Type B pancreatic cell (in vitro differentiated cells): ENCODE measurements at regions not wholly inside any gene's neighbourhood (a gene's known extent, or its start where the extent isn't known, plus 50 kb on each side); places are given as distances from the start of the nearest gene placed in this dataset.

Experiments
- DNase-seq: peaks from one replicate; pipeline ENCODE4 v3.0.0; 2021; ENCODE audit warnings: mixed read lengths; ENCODE audit not compliant: unreplicated experiment; ENCODE audit errors: extremely low spot score
- H3K27ac Mint-ChIP-seq: 2 replicates; pipeline ENCODE4 v1.8.0; 2021; ENCODE audit warnings: mild to moderate bottlenecking, mixed read lengths
- H3K27me3 Mint-ChIP-seq: 2 replicates; pipeline ENCODE4 v1.8.0; 2021; ENCODE audit warnings: mixed read lengths
- H3K36me3 Mint-ChIP-seq: 2 replicates; pipeline ENCODE4 v1.8.0; 2021; ENCODE audit warnings: mixed read lengths
- H3K4me1 Mint-ChIP-seq: one replicate; pipeline ENCODE4 v1.8.0; 2021; ENCODE audit warnings: mixed read lengths; ENCODE audit not compliant: unreplicated experiment
- H3K4me3 Mint-ChIP-seq: 2 replicates; pipeline ENCODE4 v1.8.0; 2021; ENCODE audit warnings: mild to moderate bottlenecking, mixed read lengths
- H3K9me3 Mint-ChIP-seq: 2 replicates; pipeline ENCODE4 v1.8.0; 2021; ENCODE audit warnings: mixed read lengths
- TF ChIP-seq, protein P1 (sequence below): fragments of 200-600 bp; sonication (generic); conservative IDR thresholded peaks from 2 replicates; pipeline ENCODE4 v1.5.0; 2021; ENCODE audit warnings: antibody characterized with exemption, mild to moderate bottlenecking

DNA sequence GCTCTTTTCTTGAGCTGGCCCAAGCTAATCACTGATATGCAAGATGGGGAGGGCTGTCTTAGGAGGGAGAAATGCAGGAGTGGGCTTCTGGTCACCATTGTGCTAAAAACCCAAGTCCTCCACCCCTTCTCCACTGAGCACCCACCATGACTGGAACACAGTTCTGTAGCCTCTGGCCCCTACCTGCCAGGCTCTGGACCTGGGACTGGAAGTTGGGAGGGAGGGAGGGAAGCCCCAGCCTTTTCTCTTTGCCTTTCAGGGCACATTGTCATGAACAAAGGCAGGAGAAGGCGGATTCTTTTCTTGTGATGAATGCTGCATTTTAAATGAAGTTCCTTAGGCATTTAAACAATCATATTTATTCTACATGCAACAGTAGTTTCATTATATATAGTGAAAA, 559.1 kb upstream of the TRPC7 start:
- TF ChIP-seq, protein P1, sequence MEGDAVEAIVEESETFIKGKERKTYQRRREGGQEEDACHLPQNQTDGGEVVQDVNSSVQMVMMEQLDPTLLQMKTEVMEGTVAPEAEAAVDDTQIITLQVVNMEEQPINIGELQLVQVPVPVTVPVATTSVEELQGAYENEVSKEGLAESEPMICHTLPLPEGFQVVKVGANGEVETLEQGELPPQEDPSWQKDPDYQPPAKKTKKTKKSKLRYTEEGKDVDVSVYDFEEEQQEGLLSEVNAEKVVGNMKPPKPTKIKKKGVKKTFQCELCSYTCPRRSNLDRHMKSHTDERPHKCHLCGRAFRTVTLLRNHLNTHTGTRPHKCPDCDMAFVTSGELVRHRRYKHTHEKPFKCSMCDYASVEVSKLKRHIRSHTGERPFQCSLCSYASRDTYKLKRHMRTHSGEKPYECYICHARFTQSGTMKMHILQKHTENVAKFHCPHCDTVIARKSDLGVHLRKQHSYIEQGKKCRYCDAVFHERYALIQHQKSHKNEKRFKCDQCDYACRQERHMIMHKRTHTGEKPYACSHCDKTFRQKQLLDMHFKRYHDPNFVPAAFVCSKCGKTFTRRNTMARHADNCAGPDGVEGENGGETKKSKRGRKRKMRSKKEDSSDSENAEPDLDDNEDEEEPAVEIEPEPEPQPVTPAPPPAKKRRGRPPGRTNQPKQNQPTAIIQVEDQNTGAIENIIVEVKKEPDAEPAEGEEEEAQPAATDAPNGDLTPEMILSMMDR = no peak
- no peaks in the 10 kb centered on the region for H3K36me3 Mint-ChIP-seq
- no peak overlapping the region for H3K4me3 Mint-ChIP-seq
- no peaks in the 10 kb centered on the region for H3K4me1 Mint-ChIP-seq
- no peak for DNase-seq
- no peak overlapping the region for H3K27ac Mint-ChIP-seq
- H3K9me3 Mint-ChIP-seq = no peaks in the 10 kb centered on the region
- H3K27me3 Mint-ChIP-seq = peaks cover 18% of the 10 kb centered on the region

DNA sequence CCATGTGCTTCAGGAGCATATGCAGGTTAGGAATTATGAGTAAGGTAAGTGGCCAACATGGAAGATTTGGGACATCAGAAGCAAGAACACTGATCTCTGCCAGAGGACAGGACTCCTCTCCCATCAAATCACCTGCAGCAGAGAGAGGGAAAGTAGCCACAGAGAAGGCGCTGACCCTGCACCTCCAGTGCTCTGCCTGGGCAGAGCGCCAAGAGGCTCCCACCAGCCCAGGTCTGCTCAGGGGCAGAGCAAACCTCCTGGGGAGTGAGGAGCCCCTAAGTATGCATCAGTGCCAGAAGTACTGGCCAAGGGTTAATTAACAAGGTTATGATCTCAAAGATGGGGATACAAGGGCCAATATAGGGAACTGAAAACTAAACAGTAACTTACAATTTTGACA, 545.3 kb upstream of the TRPC7 start:
- TF ChIP-seq, protein P1 = no peak
- Mint-ChIP-seq H3K4me3 (no peak overlapping the region), H3K9me3 (no peaks in the 10 kb centered on the region), H3K36me3 (no peaks in the 10 kb centered on the region), H3K4me1 (peaks cover 4% of the 10 kb centered on the region), H3K27ac (no peak overlapping the region), H3K27me3 (no peaks in the 10 kb centered on the region)
- DNase-seq = no peak

DNA sequence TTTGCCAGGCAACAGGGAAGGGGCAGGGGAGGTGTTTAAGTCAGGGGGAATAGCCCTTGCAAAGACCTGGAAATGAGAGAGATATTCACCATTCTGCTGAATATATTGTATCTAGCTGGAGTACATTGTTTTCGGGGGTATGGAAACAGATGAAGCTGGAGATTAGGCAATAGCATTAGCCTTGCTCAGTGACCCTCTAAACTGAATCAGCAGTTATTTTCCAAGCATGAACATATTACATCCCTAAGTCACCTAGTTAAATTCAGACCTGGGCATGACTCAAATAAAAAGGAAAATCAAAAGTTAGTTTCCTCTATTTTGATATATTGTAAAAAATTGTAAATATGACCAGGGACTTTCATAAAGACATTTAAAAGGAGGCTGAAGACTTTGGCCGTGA, 544.6 kb upstream of the TRPC7 start:
- no peak overlapping the region for H3K27ac Mint-ChIP-seq
- H3K4me3 Mint-ChIP-seq = no peak overlapping the region
- TF ChIP-seq, protein P1 = no peak
- no peaks in the 10 kb centered on the region for H3K9me3 Mint-ChIP-seq
- no peak for DNase-seq
- H3K36me3 Mint-ChIP-seq = no peaks in the 10 kb centered on the region
- H3K4me1 Mint-ChIP-seq = peaks cover 4% of the 10 kb centered on the region
- H3K27me3 Mint-ChIP-seq = no peaks in the 10 kb centered on the region

DNA sequence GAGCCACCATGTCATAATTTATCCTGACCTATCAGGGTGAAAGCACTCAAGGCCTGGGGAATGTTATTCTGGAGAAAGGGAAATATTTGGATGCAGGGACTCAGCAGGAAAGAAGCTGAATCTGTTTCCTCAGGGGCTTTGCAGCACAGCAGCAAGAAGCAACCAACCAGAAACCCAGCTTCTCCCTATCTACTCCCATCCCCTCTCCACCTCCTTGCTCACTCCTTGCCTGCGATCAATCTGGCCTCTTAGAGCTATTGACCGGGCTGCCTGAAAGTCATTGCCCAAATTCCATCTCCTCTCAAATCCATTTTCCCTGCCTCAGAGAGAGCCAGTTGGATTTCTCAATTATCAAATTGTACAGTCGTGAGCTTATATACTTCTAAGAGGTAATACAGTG, 542.0 kb upstream of the TRPC7 start:
- Mint-ChIP-seq H3K36me3 (no peaks in the 10 kb centered on the region), H3K9me3 (no peaks in the 10 kb centered on the region), H3K27ac (no peak overlapping the region), H3K27me3 (no peaks in the 10 kb centered on the region), H3K4me3 (no peak overlapping the region), H3K4me1 (peaks cover 4% of the 10 kb centered on the region)
- no peak for DNase-seq
- TF ChIP-seq, protein P1 = no peak

DNA sequence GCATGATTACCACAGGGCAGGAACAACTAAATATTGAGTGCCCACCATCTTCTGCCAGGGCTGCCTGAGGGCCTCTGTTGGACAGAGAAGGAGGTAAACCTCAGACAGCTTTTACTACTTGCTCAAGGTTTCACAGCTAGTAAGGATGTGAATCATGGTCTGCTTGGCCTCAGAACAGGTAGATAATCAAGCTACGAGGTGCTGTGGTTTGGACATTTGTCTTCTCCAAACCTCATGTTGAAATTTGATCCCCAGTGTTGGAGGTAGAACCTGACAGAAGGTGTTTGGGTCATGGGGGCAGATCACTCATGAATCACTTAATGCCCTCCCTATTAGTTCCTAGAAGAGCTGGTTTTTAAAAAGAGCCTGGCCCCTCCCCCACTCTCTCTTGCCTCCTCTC, 541.2 kb upstream of the TRPC7 start:
- H3K4me1 Mint-ChIP-seq = peaks cover 4% of the 10 kb centered on the region
- TF ChIP-seq, protein P1 = no peak
- DNase-seq = no peak
- H3K4me3 Mint-ChIP-seq = no peak overlapping the region
- H3K36me3 Mint-ChIP-seq = no peaks in the 10 kb centered on the region
- H3K27ac Mint-ChIP-seq = no peak overlapping the region
- no peaks in the 10 kb centered on the region for H3K9me3 Mint-ChIP-seq
- H3K27me3 Mint-ChIP-seq = no peaks in the 10 kb centered on the region

DNA sequence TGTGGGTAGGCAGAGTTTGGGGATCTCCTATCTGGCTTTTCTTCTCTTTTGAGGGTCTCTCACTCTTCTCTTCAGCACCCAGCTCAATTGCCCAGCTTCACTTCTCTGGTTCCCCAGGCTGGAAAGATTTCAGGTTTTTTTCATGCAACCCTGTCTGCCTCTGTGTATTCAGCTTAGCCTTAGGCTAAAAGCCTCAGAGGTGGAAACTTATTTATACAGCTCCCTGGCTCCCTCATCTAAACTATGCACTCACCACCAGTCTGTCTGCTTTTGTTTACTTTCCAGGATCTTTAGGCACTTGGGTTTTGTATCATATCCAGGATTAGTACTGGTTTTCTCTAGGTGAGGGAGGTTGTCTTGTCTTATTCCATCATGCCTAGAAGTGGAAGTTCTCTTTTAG, 540.2 kb upstream of the TRPC7 start:
- Mint-ChIP-seq H3K27me3 (no peaks in the 10 kb centered on the region), H3K36me3 (no peaks in the 10 kb centered on the region), H3K4me1 (peaks cover 4% of the 10 kb centered on the region), H3K27ac (no peak overlapping the region), H3K4me3 (no peak overlapping the region), H3K9me3 (no peaks in the 10 kb centered on the region)
- TF ChIP-seq, protein P1 = no peak
- DNase-seq = no peak
